22Rv1 (cell line): ENCODE measurements at regions not wholly inside any gene's neighbourhood (a gene's known extent, or its start where the extent isn't known, plus 50 kb on each side); places are given as distances from the start of the nearest gene placed in this dataset.

Experiments
- CTCF ChIP-seq: fragments of 450-650 bp; IDR thresholded peaks from 2 replicates; pipeline ENCODE4 v1.5.1; 2017; ENCODE audit warnings: mild to moderate bottlenecking
- ZFX ChIP-seq: fragments of 450-650 bp; IDR thresholded peaks from 2 replicates; pipeline ENCODE4 v1.6.1; 2017; ENCODE audit warnings: antibody characterized with exemption, borderline replicate concordance

- TF ChIP-seq CTCF = no peak
- no peak for TF ChIP-seq ZFX
These were observed 76.9 kb downstream of the FH start for GRCh38 chr1:241442686-241443085.
